Glomerular endothelial cell (primary cell): ENCODE measurements at regions not wholly inside any gene's neighbourhood (a gene's known extent, or its start where the extent isn't known, plus 50 kb on each side); places are given as distances from the start of the nearest gene placed in this dataset.
"Not testable (repeated sequence)": the region's sequence is repeated elsewhere in the genome, so short reads cannot be mapped to it uniquely, and the experiment has no call there.

Source experiments
- DNase-seq: peaks from one replicate; pipeline ENCODE4 v3.0.0-alpha.2; 2011; ENCODE audit warnings: low read depth, low spot score; ENCODE audit errors: extremely low read depth

GRCh38 chr1:73859227-73859626 lies 338.7 kb downstream of the LRRIQ3 start:
- DNase-seq = no peak

- DNase-seq = no peak
Measured at GRCh38 chr1:73854527-73854926, 343.4 kb downstream of the LRRIQ3 start.

- no peak for DNase-seq
Measured at GRCh38 chr1:73842436-73842835, 355.5 kb downstream of the LRRIQ3 start.

- DNase-seq = no peak
Measured at GRCh38 chr1:73839922-73840321, 358.1 kb downstream of the LRRIQ3 start.

- no peak for DNase-seq
Measured at GRCh38 chr1:73832276-73833181, 365.4 kb downstream of the LRRIQ3 start.

- DNase-seq = not testable (repeated sequence)
Measured at GRCh38 chr1:73827283-73827682, 370.7 kb downstream of the LRRIQ3 start.

- no peak for DNase-seq
Measured at GRCh38 chr1:73824065-73824464, 373.9 kb downstream of the LRRIQ3 start.

- no peak for DNase-seq
Measured at GRCh38 chr1:73821520-73821919, 376.5 kb downstream of the LRRIQ3 start.

GRCh38 chr1:73820843-73821242 lies 377.1 kb downstream of the LRRIQ3 start:
- no peak for DNase-seq

GRCh38 chr1:73813716-73814115 lies 384.3 kb downstream of the LRRIQ3 start:
- DNase-seq = no peak

GRCh38 chr1:73813236-73813635 lies 384.7 kb downstream of the LRRIQ3 start:
- no peak for DNase-seq

- DNase-seq = no peak
Measured at GRCh38 chr1:73811798-73812197, 386.2 kb downstream of the LRRIQ3 start.

- DNase-seq = no peak
Measured at GRCh38 chr1:73804935-73805334, 393.0 kb downstream of the LRRIQ3 start.

GRCh38 chr1:73803380-73803779 lies 394.6 kb downstream of the LRRIQ3 start:
- DNase-seq = no peak

GRCh38 chr1:73801912-73802429 lies 396.0 kb downstream of the LRRIQ3 start:
- DNase-seq = no peak

GRCh38 chr1:73800376-73800775 lies 397.6 kb downstream of the LRRIQ3 start:
- DNase-seq = no peak

GRCh38 chr1:73789965-73790364 lies 408.0 kb downstream of the LRRIQ3 start:
- no peak for DNase-seq

- DNase-seq = no peak
Measured at GRCh38 chr1:73784026-73784425, 413.9 kb downstream of the LRRIQ3 start.

GRCh38 chr1:73783352-73783751 lies 414.6 kb downstream of the LRRIQ3 start:
- no peak for DNase-seq

GRCh38 chr1:73782901-73783300 lies 415.1 kb downstream of the LRRIQ3 start:
- DNase-seq = no peak

GRCh38 chr1:73781251-73781650 lies 416.7 kb downstream of the LRRIQ3 start:
- no peak for DNase-seq

GRCh38 chr1:73778471-73778870 lies 419.5 kb downstream of the LRRIQ3 start:
- DNase-seq = no peak
